Glomerular visceral epithelial cell (primary cell): ENCODE measurements at regions not wholly inside any gene's neighbourhood (a gene's known extent, or its start where the extent isn't known, plus 50 kb on each side); places are given as distances from the start of the nearest gene placed in this dataset.
"Not testable (repeated sequence)": the region's sequence is repeated elsewhere in the genome, so short reads cannot be mapped to it uniquely, and the experiment has no call there.

Experiments
- DNase-seq: peaks from one replicate; pipeline ENCODE4 v3.0.0-alpha.2; 2016; ENCODE audit errors: extremely low spot score

DNA sequence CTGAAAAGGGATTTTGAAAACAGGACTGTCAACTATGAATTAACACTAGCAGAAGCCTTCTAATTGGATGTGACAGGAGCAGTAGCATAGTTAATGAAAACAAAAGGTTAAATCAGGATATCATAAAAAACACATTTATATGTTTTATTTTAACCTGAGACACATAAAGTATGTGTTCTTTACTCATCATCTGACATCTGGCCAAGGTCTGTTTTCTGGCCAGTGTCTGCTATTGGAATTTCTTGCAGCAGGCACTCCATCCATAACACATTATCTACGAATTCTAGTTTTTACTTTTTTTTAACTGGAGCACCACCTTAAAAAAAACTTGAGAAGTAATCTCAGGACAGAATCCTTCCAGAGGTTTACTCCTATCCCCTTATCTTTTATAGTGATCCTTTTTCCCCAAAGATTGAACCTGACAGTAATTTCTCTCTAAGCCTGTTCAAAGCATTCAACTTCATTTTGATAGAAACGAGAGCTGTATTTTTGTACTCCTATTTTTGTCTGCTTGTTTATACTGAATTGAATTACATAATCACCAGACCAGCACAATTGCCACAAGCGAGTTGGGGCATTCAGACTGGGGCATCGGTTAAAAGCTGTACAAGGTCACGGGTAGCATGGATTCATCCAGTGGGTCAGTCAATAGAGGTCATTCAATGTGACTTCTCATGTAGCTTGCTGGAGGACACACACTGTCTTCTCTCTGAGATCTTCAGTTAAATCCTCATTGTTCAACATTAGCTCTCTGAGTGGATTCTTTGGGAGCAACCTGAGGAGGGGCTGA is 205.6 kb upstream of the CLINT1 start:
- DNase-seq: no peak

GRCh38 chr5:158063052-158063451 is 204.1 kb upstream of the CLINT1 start:
- DNase-seq: no peak

DNA sequence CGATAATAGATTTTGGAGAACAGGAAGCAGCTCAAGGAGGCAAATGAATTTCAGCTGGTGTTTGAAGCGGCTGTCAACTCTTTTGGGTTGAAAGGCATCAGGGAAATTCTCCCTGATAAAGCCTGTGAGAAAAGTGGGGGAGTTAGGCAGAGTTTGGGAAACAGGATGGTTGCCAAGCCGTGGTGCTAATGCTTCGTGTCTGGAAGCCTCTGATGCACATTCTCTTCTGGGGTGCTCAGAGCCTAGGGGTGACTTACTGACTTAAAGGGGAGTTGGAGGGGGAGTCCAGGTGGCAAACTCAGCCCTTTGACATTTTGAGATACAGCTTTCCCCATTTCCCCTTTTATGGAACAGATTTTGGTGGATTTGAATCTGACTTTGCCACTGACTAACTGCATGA is 202.5 kb upstream of the CLINT1 start:
- no peak for DNase-seq

GRCh38 chr5:158060212-158060611 is 201.3 kb upstream of the CLINT1 start:
- DNase-seq: no peak

- DNase-seq: no peak
These were observed 199.5 kb upstream of the CLINT1 start for GRCh38 chr5:158058208-158059120.

DNA sequence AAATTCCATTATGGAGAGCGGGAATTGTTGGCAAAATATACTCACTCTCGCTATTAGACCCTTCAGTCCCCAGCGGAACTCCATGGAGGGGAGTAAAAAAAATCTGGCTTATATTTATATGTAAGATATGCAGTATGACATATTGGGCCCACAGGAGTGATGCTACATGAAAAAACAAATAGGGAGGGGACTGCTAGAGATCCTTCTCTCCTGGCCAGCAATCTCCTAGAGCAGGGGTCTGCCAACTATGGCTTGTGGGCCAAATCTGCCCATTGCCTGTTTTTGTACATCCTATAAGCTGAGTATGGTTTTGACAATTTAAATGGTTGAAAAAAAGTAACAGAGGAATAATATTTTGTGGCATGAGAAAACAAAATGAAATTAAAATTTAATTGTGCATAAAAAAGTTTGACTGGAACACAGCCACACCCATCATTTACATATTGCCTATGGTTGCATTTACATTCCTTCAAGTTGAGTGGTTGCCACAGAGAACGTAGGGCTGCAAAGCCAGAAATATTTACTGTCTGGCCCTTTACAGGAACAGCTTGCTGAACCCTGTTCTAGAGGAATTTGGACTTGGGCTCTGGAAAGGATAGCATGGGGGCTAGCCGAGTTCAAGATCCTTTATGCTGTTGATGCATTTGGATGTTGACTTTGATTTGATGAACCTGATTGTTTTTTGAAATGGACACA is 197.3 kb upstream of the CLINT1 start:
- no peak for DNase-seq

DNA sequence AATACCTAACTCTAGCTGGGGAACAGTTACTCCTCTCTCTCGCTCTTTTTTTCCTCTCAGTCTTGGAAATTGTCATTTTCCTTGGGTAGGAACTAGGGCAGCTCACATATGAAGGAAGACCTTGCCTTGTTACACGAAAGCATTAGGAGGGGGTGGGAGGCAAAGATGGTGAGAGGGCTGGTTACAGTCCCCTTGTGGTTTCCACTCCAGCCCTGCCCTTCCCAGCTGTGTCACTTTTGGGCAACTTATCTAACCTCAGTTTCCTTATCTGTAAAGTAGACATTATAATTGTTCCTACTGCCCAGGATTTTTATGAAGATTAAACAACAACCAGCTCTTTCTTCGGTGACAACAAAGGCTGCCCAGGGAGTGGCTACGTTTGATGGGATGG is 196.2 kb upstream of the CLINT1 start:
- no peak for DNase-seq

GRCh38 chr5:158054223-158055110 is 195.5 kb upstream of the CLINT1 start:
- DNase-seq: no peak

DNA sequence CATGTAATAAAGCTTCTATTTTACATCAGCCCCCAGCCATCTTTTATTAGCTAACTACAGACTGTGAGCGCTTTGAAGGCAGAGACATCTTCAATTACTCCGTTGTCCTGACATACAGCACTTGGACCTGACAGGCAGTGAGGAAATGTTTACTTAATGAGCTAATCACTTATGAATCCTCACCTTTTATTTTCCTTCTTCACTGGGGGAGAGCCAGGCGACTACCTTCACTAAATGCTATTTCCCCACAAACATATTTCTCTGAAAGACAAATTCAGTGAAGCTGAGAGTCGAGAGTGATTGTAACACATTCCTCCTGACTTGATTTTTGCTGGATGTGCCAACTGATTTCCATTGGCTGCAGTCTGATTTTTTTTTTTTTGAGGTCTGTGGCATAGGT is 192.1 kb upstream of the CLINT1 start:
- DNase-seq: no peak

- DNase-seq: no peak
These were observed 191.5 kb upstream of the CLINT1 start for GRCh38 chr5:158050421-158050820.

DNA sequence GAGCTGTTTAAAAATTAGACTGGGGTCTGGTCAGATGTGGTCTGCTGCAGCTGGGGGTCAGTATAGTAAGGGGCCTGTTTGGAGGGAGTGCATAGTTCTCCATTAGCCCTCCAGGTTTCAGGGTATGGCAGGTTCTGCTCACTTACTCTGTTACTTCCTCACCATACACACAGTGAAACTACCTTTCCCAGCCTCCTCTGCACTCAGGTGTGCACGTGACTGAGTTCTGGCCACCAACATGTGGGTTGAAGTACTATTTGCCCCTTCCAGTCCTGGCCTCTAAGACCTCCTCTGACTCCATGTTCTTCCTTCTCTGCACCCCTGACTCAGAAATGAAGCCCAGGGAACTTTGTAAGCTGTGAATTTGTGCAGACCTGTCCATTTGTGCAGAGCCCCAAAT is 190.5 kb upstream of the CLINT1 start:
- DNase-seq: no peak

GRCh38 chr5:158045696-158046095 is 186.8 kb upstream of the CLINT1 start:
- DNase-seq: no peak

DNA sequence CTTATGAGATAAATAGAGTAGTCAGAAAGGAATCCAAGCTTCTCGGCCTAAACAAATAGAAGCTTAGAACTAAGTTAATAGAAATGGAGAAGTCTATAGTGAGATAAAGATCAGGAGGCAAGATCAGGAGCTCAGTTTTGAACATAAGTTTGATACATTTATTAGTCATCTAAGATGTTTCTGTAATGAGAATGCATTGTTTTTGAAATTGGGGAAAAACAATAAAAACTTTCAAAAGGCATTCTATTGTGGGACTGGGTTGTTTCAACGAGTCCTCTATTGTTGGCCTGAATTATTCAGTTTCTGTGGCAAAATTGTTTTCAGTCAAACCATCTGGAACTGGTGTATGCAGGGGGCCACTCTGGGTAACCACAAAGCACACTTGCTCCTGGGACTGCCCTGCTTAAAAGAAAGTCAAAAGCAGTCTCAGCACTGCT is 181.0 kb upstream of the CLINT1 start:
- no peak for DNase-seq

DNA sequence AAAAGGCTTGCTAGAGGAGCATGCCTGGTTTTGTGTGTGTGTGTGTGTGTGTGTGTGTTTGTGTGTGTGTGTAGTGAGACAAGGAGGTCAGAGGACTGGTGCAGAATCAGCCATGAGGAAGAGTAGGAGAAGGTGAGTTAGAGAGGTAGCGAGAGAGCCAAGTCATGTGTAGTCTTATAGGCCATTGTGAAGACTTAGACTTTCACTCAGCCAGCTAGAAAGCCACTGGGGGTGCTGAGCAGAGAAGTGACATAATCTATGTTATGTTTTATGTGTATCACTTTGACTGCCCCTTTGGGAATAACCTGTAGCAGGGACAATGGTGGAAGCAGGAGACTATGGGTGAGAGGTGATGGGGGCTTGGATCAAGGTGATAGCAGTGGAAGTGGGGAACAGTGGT is 180.5 kb upstream of the CLINT1 start:
- DNase-seq: no peak

DNA sequence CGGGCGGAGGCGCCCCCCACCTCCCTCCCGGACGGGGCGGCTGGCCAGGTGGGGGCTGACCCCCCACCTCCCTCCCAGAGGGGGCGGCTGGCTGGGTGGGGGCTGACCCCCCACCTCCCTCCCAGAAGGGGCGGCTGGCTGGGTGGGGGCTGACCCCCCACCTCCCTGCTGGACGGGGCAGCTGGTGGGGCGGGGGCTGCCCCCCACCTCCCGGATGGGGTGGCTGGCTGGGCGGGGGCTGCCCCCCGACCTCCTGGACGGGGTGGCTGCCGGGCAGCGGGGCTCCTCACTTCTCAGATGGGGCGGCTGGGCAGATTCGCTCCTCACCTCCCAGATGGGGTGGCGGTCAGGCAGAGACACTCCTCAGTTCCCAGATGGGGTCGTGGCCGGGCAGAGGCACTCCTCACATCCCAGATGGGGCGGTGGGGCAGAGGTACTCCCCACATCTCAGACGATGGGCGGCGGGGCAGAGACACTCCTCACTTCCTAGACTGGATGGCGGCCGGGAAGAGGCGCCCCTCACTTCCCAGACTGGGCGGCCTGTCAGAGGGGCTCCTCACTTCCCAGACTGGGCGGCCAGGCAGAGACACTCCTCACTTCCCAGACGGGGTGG is 178.1 kb upstream of the CLINT1 start:
- not testable (repeated sequence) for DNase-seq

DNA sequence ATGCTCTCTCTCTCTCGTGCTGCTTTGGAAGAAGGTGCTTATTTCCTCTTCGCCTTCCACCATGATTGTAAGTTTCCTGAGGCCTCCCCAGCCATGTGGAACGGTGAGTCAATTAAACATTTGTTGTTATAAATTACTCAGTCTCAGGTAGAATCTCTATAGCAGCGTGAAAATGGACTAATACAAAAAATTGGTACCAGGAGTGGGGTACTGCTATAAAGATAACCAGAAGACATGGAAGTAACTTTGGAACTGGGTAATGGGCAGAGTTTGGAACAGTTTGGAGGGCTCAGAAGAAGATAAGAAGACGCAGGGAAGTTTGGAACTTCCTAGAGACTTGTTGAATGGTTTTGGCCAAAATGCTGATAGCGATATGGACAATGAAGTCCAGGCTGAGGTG is 175.6 kb upstream of the CLINT1 start:
- not testable (repeated sequence) for DNase-seq

DNA sequence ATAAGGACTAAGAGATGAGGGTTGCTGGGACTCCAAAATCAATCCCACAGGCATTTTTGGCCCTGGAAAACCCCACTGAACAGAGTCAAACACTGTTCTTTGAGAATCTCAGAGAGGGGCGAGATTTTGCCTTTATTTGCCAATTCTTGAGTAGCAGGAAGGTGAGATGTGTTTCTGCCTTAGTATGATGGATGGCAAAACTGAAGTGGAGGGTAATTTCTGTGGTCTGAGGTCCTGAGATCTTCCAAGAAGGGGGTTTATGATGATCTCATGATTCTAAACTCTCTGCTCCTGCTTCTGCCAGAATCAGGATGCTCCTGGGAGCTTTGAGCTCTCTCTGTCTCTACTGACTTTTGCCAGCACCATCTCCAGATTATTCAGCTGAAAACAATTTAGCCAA is 174.8 kb upstream of the CLINT1 start:
- DNase-seq: no peak

DNA sequence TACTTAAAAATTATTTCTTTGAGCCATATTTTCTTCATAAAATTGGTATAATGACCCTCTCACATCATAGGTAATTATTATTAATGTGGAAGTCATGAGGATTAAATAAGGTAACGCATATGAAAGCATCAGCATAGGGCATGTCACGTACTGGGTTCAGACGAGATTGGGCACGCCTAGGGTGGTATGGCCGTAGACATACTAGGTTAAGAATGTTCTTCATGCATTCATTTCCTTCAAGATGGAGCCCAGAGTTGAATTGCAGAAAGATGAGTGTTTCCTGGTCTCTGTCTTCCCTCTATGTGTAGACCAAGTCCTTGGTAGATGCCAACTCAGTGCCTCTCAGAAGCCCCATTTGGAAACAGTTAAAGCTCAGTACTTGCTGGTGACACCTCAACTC is 174.1 kb upstream of the CLINT1 start:
- no peak for DNase-seq

- no peak for DNase-seq
These were observed 173.3 kb upstream of the CLINT1 start for GRCh38 chr5:158032246-158032645.

GRCh38 chr5:158027806-158028775 is 169.1 kb upstream of the CLINT1 start:
- DNase-seq: no peak
